ENCODE measurements at regions not wholly inside any gene's neighbourhood (a gene's known extent, or its start where the extent isn't known, plus 50 kb on each side); places are given as distances from the start of the nearest gene placed in this dataset.

DNA sequence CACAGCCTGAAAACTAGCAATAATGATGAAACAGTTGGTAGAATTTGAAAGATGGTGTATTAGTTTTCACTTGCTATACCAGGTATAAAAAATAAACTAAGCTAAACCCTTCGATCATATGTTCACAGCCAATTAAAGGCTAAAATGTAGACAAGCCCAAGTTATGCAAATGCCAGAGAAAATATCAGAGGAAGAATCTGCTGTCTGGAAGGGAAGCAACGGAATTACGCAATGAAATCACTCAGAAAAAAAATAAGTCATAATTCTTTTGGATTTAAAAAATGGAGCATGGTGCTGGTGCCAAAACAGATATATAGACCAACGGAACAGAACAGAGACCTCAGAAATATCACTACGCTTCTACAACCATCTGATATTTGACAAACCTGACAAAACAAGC, 108.3 kb downstream of the ARL4C start:
- Histone ChIP-seq H3K27me3 (ENCODE audit: insufficient read depth, low read length) (no peaks in the 10 kb centered on the region), H3K56ac (ENCODE audit: insufficient read length, low read depth, low read length) (no peak overlapping the region)
- no peak for DNase-seq

More for the DNA sequence above, 108.3 kb downstream of the ARL4C start:
- Histone ChIP-seq H2BK5ac (ENCODE audit: insufficient read length, low read length) (no peak overlapping the region), H2BK20ac (ENCODE audit: low read depth, low read length, poor library complexity, severe bottlenecking) (no peak overlapping the region), H3K14ac (ENCODE audit: insufficient read depth, low read length) (no peak overlapping the region), H2BK15ac (ENCODE audit: low read depth, low read length) (no peak overlapping the region), H3K9me3 (ENCODE audit: control insufficient read depth, low read depth, low read length) (no peaks in the 10 kb centered on the region), H4K8ac (replicated peaks; ENCODE audit: insufficient read length, low read depth, low read length) (no peak overlapping the region), H3K23me2 (ENCODE audit: insufficient read length, low read depth, low read length, poor library complexity, severe bottlenecking) (no peaks in the 10 kb centered on the region), H3K4me2 (ENCODE audit: insufficient read depth, insufficient read length, low read length) (no peak overlapping the region), H2BK120ac (ENCODE audit: low read depth, low read length, poor library complexity, severe bottlenecking) (no peak overlapping the region), H3K4me1 (ENCODE audit: insufficient read depth, low read length) (no peaks in the 10 kb centered on the region), H3K4ac (ENCODE audit: low read depth, low read length) (no peak overlapping the region), H2BK12ac (ENCODE audit: insufficient read length, low read depth, low read length) (no peak overlapping the region), H4K5ac (ENCODE audit: insufficient read length, low read depth, low read length) (no peak overlapping the region), H3K79me1 (ENCODE audit: insufficient read depth, low read depth, low read length, poor library complexity, severe bottlenecking) (no peaks in the 10 kb centered on the region), H3K79me2 (ENCODE audit: insufficient read depth, low read length) (no peaks in the 10 kb centered on the region), H3K9ac (ENCODE audit: extremely low read depth, insufficient read length, low read length) (no peak overlapping the region), H3T11ph (ENCODE audit: low read length) (no peak overlapping the region), H2AK5ac (ENCODE audit: insufficient read length, low read length) (no peak overlapping the region), H2AFZ (ENCODE audit: low read length) (no peak overlapping the region), H4K20me1 (ENCODE audit: control insufficient read depth, insufficient read depth, insufficient read length) (no peaks in the 10 kb centered on the region), H4K91ac (ENCODE audit: insufficient read length, low read depth, low read length) (no peak overlapping the region), H3K18ac (ENCODE audit: insufficient read length, low read depth, low read length) (no peak overlapping the region), H3K23ac (ENCODE audit: insufficient read length, low read depth, low read length) (no peak overlapping the region), H3K27ac (ENCODE audit: insufficient read length, low read depth, low read length) (no peak overlapping the region)
- Mint-ChIP-seq H3K27ac (no peak overlapping the region), H3K27me3 (ENCODE audit: low read depth) (peaks cover 11% of the 10 kb centered on the region), H3K4me3 (no peak overlapping the region), H3K36me3 (ENCODE audit: insufficient read depth in 1 of 3, low read depth in 3 of 3) (peaks cover 2 to 9% (median 7%) of the 10 kb centered on the region in 3 experiments; a peak in 6 of 7 replicates), H3K4me1 (no peaks in the 10 kb centered on the region), H3K9me3 (peaks cover 6 to 10% of the 10 kb centered on the region in 2 experiments)
- TF ChIP-seq, protein P1, sequence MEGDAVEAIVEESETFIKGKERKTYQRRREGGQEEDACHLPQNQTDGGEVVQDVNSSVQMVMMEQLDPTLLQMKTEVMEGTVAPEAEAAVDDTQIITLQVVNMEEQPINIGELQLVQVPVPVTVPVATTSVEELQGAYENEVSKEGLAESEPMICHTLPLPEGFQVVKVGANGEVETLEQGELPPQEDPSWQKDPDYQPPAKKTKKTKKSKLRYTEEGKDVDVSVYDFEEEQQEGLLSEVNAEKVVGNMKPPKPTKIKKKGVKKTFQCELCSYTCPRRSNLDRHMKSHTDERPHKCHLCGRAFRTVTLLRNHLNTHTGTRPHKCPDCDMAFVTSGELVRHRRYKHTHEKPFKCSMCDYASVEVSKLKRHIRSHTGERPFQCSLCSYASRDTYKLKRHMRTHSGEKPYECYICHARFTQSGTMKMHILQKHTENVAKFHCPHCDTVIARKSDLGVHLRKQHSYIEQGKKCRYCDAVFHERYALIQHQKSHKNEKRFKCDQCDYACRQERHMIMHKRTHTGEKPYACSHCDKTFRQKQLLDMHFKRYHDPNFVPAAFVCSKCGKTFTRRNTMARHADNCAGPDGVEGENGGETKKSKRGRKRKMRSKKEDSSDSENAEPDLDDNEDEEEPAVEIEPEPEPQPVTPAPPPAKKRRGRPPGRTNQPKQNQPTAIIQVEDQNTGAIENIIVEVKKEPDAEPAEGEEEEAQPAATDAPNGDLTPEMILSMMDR (conservative IDR thresholded peaks at IDR 0.05): no peak
- no CpG with 5 or more reads among the region's 5 CpGs for WGBS (ENCODE audit: extremely low coverage, insufficient read length, low lambda C conversion rate)

All from H9 (cell line).